Myocyte (in vitro differentiated cells): ENCODE measurements at regions not wholly inside any gene's neighbourhood (a gene's known extent, or its start where the extent isn't known, plus 50 kb on each side); places are given as distances from the start of the nearest gene placed in this dataset.
A peak's percentile ranks its signal among the peaks of the same experiment; 100 is the strongest.
"Not testable (repeated sequence)": the region's sequence is repeated elsewhere in the genome, so short reads cannot be mapped to it uniquely, and the experiment has no call there.

Experiments
- DNase-seq: peaks from one replicate; pipeline ENCODE4 v3.0.0-alpha.2; 2012; ENCODE audit warnings: low read depth

- no peak for DNase-seq
Measured at GRCh38 chr2:121149384-121149783, 135.6 kb downstream of the TFCP2L1 start.

GRCh38 chr2:121150126-121150525 is 134.9 kb downstream of the TFCP2L1 start:
- DNase-seq, result no peak

GRCh38 chr2:121150713-121151112 is 134.3 kb downstream of the TFCP2L1 start:
- DNase-seq, result no peak

GRCh38 chr2:121151311-121152109 is 133.5 kb downstream of the TFCP2L1 start:
- DNase-seq, result no peak

- no peak for DNase-seq
Measured at GRCh38 chr2:121152861-121153260, 132.1 kb downstream of the TFCP2L1 start.

- no peak for DNase-seq
Measured at GRCh38 chr2:121153516-121153915, 131.5 kb downstream of the TFCP2L1 start.

- no peak for DNase-seq
Measured at GRCh38 chr2:121155502-121156056, 129.4 kb downstream of the TFCP2L1 start.

GRCh38 chr2:121157481-121157880 is 127.5 kb downstream of the TFCP2L1 start:
- not testable (repeated sequence) for DNase-seq

GRCh38 chr2:121159291-121160071 is 125.5 kb downstream of the TFCP2L1 start:
- DNase-seq, result no peak

- peak; percentile 49 for DNase-seq
Measured at GRCh38 chr2:121160366-121160765, 124.6 kb downstream of the TFCP2L1 start.

- no peak for DNase-seq
Measured at GRCh38 chr2:121161272-121161671, 123.7 kb downstream of the TFCP2L1 start.

GRCh38 chr2:121162893-121163292 is 122.1 kb downstream of the TFCP2L1 start:
- DNase-seq, result no peak

GRCh38 chr2:121164042-121164441 is 121.0 kb downstream of the TFCP2L1 start:
- DNase-seq, result no peak

- no peak for DNase-seq
Measured at GRCh38 chr2:121165038-121165542, 119.9 kb downstream of the TFCP2L1 start.
